ENCODE measurements at regions not wholly inside any gene's neighbourhood (a gene's known extent, or its start where the extent isn't known, plus 50 kb on each side); places are given as distances from the start of the nearest gene placed in this dataset.

GRCh38 chr5:124279146-124279876 lies 467.1 kb downstream of the ZNF608 start:
- TF ChIP-seq CTCF (IDR thresholded peaks at IDR 0.05): no peak
- no peak for TF ChIP-seq POLR2A (IDR thresholded peaks at IDR 0.05)
